Gastrocnemius medialis (tissue), 4 donors: ENCODE measurements at regions not wholly inside any gene's neighbourhood (a gene's known extent, or its start where the extent isn't known, plus 50 kb on each side); places are given as distances from the start of the nearest gene placed in this dataset.
"Not testable (repeated sequence)": the region's sequence is repeated elsewhere in the genome, so short reads cannot be mapped to it uniquely, and the experiment has no call there.

Experiments
- ATAC-seq, 2 donors: fragments of 150-250 bp; one replicate each; pipeline ENCODE4 v1.9.1; 2016
- DNase-seq, 2 donors: peaks; one replicate each; pipeline ENCODE4 v3.0.0-alpha.2; 2019
- H3K27ac ChIP-seq, 4 donors: fragments of 200-600 bp; sonication (generic); 1 replicate in 1 of 4; 2 replicates in 3 of 4; pipeline ENCODE4 v1.5.1; 2016 to 2018; ENCODE audit warnings: mild to moderate bottlenecking in 2 of 4, moderate library complexity in 1 of 4
- H3K27me3 ChIP-seq, 3 donors: fragments of 200-600 bp; sonication (generic) in 2 of 3; 1 replicate in 1 of 3; 2 replicates in 2 of 3; pipeline versions ENCODE4 v1.5.1 to v1.6.0; 2016 to 2019; ENCODE audit warnings: mild to moderate bottlenecking in 1 of 3, moderate library complexity in 1 of 3
- H3K36me3 ChIP-seq, 2 donors: fragments of 200-600 bp; sonication (generic) in 1 of 2; one replicate each; pipeline ENCODE4 v1.5.1; 2017 to 2018
- H3K4me1 ChIP-seq, 2 donors: fragments of 200-600 bp; sonication (generic) in 1 of 2; one replicate each; pipeline ENCODE4 v1.5.1; 2016 to 2017; ENCODE audit warnings: mild to moderate bottlenecking in 2 of 2
- H3K4me3 ChIP-seq, 4 donors: fragments of 200-600 bp; sonication (generic) in 3 of 4; 1 replicate in 1 of 4; 2 replicates in 3 of 4; pipeline ENCODE4 v1.5.1; 2016 to 2019; ENCODE audit warnings: mild to moderate bottlenecking in 2 of 4
- H3K9me3 ChIP-seq, 3 donors: fragments of 200-600 bp; sonication (generic) in 2 of 3; 1 replicate in 1 of 3; 2 replicates in 2 of 3; pipeline ENCODE4 v1.5.1; 2016 to 2019
- POLR2A ChIP-seq, 2 donors: fragments of 450-650 bp; IDR thresholded peaks; one replicate each; pipeline ENCODE4 v1.6.1; 2017; ENCODE audit warnings: antibody characterized with exemption in 2 of 2, mild to moderate bottlenecking in 2 of 2, moderate library complexity in 2 of 2
- in situ Hi-C, 4 donors: fragments of 200-750 bp; cut with MboI; loops; one replicate each; pipeline versions ENCODE4 v1.15.0 to v1.8.0; 2017; ENCODE audit warnings: low sequenced_read_pairs in 4 of 4
- intact Hi-C: fragments of 100-400 bp; cut with DNase I; formaldehyde crosslinking; loops from one replicate; pipeline ENCODE4 v1.15.1; 2023; ENCODE audit warnings: low total_unique reads
- TF ChIP-seq, protein P1 (sequence below), 5 experiments: fragments of 450-650 bp in 3 of 5; fragments of 200-600 bp in 2 of 5; sonication (generic) in 2 of 5; IDR thresholded peaks in 4 of 5; conservative IDR thresholded peaks in 1 of 5; 1 replicate in 4 of 5; 2 replicates in 1 of 5; pipeline ENCODE4 v1.5.1; 2016 to 2019; ENCODE audit warnings: antibody characterized with exemption in 5 of 5, mild to moderate bottlenecking in 3 of 5, moderate library complexity in 3 of 5

DNA sequence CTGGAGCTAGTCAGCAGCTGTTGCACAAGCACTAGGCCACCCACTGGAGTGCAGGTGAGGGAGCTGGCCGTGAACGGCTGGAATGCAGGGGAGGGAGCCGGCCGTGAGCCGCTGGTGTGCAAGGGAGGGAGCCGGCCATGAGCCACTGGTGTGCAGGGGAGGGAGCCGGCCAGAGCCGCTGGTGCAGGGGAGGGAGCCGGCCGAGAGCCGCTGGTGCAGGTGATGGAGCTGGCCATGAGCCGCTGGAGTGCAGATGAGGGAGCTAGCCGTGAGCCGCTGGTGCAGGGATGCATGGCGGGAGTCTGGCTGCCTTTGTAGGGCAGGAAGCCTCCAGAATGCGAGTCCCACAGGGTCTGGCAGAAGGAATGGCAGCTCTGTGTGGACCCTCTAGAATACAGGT, 1470.0 kb upstream of the DEFB115 start:
- DNase-seq, H3K27ac ChIP-seq, intact Hi-C loops, H3K4me1 ChIP-seq, in situ Hi-C loops, ATAC-seq, H3K4me3 ChIP-seq, H3K9me3 ChIP-seq, H3K27me3 ChIP-seq, H3K36me3 ChIP-seq: not testable (repeated sequence)

DNA sequence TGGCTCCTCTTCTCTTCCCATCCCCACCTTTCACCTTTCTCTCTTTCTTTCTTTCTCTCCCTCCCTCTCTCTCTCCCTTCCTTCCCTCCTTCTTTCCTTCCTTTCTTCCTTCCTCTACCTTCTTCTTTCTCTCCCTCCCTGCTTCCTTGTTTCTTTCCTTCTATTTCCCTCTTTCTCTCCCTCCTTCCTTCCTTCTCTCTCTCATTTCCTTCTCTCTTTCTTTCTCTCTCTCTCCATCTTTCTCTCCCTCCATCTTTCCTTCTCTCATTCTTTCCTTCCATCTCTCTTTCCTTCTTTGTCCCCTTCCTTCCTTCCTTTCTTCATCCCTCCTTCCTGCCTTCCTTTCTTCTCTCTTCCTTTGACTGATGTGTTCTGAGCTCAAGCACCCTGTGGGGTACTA, 1467.0 kb upstream of the DEFB115 start:
- in situ Hi-C loops (no loop called here), intact Hi-C loops (no loop called here)
- H3K4me3 ChIP-seq, result no peak overlapping the region
- H3K27ac ChIP-seq, result no peak overlapping the region
- no peaks in the 10 kb centered on the region for H3K9me3 ChIP-seq
- no peak for TF ChIP-seq POLR2A (IDR thresholded peaks at IDR 0.05)
- TF ChIP-seq, protein P1, sequence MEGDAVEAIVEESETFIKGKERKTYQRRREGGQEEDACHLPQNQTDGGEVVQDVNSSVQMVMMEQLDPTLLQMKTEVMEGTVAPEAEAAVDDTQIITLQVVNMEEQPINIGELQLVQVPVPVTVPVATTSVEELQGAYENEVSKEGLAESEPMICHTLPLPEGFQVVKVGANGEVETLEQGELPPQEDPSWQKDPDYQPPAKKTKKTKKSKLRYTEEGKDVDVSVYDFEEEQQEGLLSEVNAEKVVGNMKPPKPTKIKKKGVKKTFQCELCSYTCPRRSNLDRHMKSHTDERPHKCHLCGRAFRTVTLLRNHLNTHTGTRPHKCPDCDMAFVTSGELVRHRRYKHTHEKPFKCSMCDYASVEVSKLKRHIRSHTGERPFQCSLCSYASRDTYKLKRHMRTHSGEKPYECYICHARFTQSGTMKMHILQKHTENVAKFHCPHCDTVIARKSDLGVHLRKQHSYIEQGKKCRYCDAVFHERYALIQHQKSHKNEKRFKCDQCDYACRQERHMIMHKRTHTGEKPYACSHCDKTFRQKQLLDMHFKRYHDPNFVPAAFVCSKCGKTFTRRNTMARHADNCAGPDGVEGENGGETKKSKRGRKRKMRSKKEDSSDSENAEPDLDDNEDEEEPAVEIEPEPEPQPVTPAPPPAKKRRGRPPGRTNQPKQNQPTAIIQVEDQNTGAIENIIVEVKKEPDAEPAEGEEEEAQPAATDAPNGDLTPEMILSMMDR (IDR thresholded peaks at IDR 0.05 in 4 of 5, conservative IDR thresholded peaks at IDR 0.05 in 1 of 5), result no peak
- ATAC-seq (no peak), DNase-seq (no peak)
- no peaks in the 10 kb centered on the region for H3K27me3 ChIP-seq
- H3K36me3 ChIP-seq, result no peaks in the 10 kb centered on the region
- no peaks in the 10 kb centered on the region for H3K4me1 ChIP-seq

DNA sequence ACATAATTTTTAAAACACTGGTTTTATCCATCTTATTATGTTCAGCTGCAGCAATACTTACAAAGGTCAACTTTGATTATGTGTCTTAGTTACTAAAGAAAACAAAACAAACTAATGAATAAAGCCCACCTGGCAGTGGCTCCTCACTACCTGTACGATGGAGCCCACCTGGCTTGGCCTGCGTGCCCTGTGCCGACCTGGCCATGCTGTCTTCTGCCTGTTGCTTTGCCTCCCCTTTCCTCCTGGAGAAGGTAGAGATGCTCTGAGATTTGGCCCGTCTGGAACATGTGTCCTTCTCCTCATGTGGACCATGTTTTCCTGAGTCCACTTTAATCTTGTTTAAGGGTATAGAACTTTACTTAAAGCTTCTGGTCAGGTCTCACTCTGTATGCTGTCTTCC, 1426.0 kb upstream of the DEFB115 start:
- H3K27me3 ChIP-seq, H3K4me1 ChIP-seq, DNase-seq, in situ Hi-C loops, intact Hi-C loops, ATAC-seq, H3K27ac ChIP-seq, H3K36me3 ChIP-seq, H3K4me3 ChIP-seq, H3K9me3 ChIP-seq: not testable (repeated sequence)

DNA sequence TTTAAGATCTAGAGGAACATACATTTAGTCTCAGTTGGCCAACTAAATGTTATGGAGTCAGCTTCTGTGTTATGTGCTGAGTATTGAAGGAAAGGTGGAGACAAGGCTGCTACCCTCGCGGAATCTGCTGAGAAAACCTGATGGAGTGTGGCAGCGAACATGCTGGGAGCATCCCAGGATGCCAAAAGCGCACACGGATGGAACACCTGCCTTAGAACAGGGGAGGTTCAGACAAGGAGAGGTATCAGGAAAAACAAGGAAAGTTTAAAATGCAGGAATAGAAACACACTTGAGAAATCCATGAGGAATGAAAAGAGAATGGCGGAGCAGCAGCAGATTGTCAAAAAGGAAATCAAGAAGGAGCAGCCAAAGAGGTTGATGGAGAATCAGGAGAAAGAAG, 1389.5 kb upstream of the DEFB115 start:
- in situ Hi-C loops, H3K27me3 ChIP-seq, H3K4me1 ChIP-seq, H3K9me3 ChIP-seq, H3K27ac ChIP-seq, DNase-seq, intact Hi-C loops, H3K36me3 ChIP-seq, H3K4me3 ChIP-seq, ATAC-seq: not testable (repeated sequence)

DNA sequence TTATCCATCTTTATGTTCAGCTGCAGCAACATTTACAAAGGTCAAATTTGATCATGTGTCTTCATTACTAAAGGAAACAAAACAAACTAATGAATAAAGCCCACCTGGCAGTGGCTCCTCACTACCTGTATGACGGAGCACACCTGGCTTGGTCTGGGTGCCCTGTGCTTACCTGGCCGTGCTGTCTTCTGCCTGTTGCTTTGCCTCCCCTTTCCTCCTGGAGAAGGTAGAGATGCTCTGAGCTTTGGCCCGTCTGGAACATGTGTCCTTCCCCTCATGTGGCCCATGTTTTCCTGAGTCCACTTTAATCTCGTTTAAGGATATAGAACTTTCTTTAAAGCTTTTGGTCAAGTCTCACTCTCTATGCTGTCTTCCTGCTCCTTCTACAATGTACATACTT, 1388.8 kb upstream of the DEFB115 start:
- H3K9me3 ChIP-seq, DNase-seq, H3K27me3 ChIP-seq, H3K36me3 ChIP-seq, in situ Hi-C loops, ATAC-seq, H3K4me1 ChIP-seq, intact Hi-C loops, H3K27ac ChIP-seq, H3K4me3 ChIP-seq: not testable (repeated sequence)

DNA sequence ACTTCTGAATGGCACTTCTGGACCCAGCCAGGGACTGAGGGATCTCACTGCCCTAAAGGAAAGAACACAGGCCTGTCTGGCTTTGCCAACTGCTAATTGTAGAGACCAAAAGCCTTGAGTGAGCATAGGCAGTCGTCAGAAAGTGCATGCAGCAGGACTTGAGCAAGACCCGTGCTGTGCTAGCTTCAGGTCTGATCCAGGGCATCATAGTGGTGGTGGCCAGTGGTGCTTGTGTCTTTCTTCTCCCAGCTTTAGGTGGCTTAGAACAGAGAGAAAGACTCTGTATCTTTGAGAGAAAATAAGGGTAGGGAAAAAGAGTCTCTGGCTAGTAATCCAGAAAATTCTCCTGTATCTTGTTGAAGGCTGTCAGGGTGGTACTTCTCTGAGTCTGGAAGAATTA, 1385.6 kb upstream of the DEFB115 start:
- DNase-seq, intact Hi-C loops, H3K36me3 ChIP-seq, ATAC-seq, H3K4me1 ChIP-seq, H3K27ac ChIP-seq, H3K9me3 ChIP-seq, H3K27me3 ChIP-seq, H3K4me3 ChIP-seq, in situ Hi-C loops: not testable (repeated sequence)

DNA sequence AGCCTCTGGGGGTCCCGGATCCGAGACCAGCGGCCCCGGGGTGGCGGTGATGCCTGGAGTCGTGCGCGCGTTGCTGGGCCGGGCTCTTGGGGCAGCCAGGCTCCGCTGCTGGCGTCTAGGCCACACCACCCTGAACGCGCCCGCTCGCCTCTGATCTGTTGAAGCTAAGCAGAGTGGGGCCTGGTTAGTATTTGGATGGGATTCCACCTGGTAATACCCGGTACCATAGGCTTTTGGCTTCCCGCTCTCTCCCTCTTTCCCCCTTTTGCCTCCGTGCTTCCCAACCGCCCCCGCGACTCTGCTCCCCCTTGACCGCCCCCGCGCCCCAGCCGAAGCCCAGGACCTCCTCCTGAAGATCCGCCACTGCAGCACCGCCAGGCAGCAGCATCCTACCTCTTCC, 1383.5 kb upstream of the DEFB115 start:
- Histone ChIP-seq H3K4me3 (no peak overlapping the region), H3K4me1 (no peaks in the 10 kb centered on the region), H3K9me3 (no peaks in the 10 kb centered on the region), H3K27ac (no peak overlapping the region), H3K27me3 (no peaks in the 10 kb centered on the region), H3K36me3 (no peaks in the 10 kb centered on the region)
- intact Hi-C loops, result no loop called here
- DNase-seq (peak in 1 of 2 donors; percentile 14), ATAC-seq (no peak)
- TF ChIP-seq POLR2A (IDR thresholded peaks at IDR 0.05), result no peak
- TF ChIP-seq, protein P1 (IDR thresholded peaks at IDR 0.05 in 4 of 5, conservative IDR thresholded peaks at IDR 0.05 in 1 of 5), result no peak
- in situ Hi-C loops, result no loop called here
